DOHH2 (cell line): ENCODE measurements at regions not wholly inside any gene's neighbourhood (a gene's known extent, or its start where the extent isn't known, plus 50 kb on each side); places are given as distances from the start of the nearest gene placed in this dataset.
"Not testable (repeated sequence)": the region's sequence is repeated elsewhere in the genome, so short reads cannot be mapped to it uniquely, and the experiment has no call there.

Source experiments
- H3F3A ChIP-seq: fragments of 200-600 bp; sonication (generic), shearing (Covaris generic); 2 replicates; pipeline ENCODE4 v1.6.0; 2016; ENCODE audit warnings: antibody characterized with exemption, mild to moderate bottlenecking; ENCODE audit not compliant: control insufficient read depth, insufficient read depth
- H3K27ac ChIP-seq: fragments of 200-600 bp; sonication (generic); 2 replicates; pipeline ENCODE4 v1.5.1; 2014; ENCODE audit warnings: low read depth, mild to moderate bottlenecking, low read length, moderate library complexity
- H3K27me3 ChIP-seq: fragments of 200-600 bp; sonication (generic); 2 replicates; pipeline ENCODE4 v1.6.1; 2014; ENCODE audit warnings: mild to moderate bottlenecking, low read length, mixed read lengths; ENCODE audit not compliant: control insufficient read depth
- H3K36me3 ChIP-seq: fragments of 200-600 bp; sonication (generic); 2 replicates; pipeline ENCODE4 v1.6.1; 2014; ENCODE audit warnings: mild to moderate bottlenecking, low read length, moderate library complexity, mixed read lengths; ENCODE audit not compliant: control insufficient read depth
- H3K4me1 ChIP-seq: fragments of 200-600 bp; sonication (generic); 2 replicates; pipeline ENCODE4 v1.6.1; 2014; ENCODE audit warnings: mild to moderate bottlenecking, low read length, mixed read lengths; ENCODE audit not compliant: control insufficient read depth
- H3K4me2 ChIP-seq: fragments of 200-600 bp; sonication (generic); 2 replicates; pipeline ENCODE4 v1.6.0; 2014; ENCODE audit warnings: mild to moderate bottlenecking, low read length, moderate library complexity
- H3K4me3 ChIP-seq: fragments of 200-600 bp; sonication (generic); 2 replicates; pipeline ENCODE4 v1.5.1; 2014; ENCODE audit warnings: mild to moderate bottlenecking, low read length, mixed read lengths
- H3K79me2 ChIP-seq: fragments of 200-600 bp; sonication (generic); 2 replicates; pipeline ENCODE4 v1.6.1; 2014; ENCODE audit warnings: mild to moderate bottlenecking, low read length, mixed read lengths; ENCODE audit not compliant: control insufficient read depth
- H3K9me2 ChIP-seq: fragments of 200-600 bp; sonication (generic); replicated peaks from 2 replicates; pipeline ENCODE4 v1.6.1; 2014; ENCODE audit warnings: mild to moderate bottlenecking, low read length, mixed read lengths; ENCODE audit not compliant: control insufficient read depth
- H3K9me3 ChIP-seq: fragments of 200-600 bp; sonication (generic); 2 replicates; pipeline ENCODE4 v1.6.1; 2014; ENCODE audit warnings: antibody characterized with exemption, low read length, mixed read lengths; ENCODE audit not compliant: control insufficient read depth, insufficient read depth
- H4K20me1 ChIP-seq: fragments of 200-600 bp; sonication (generic); 2 replicates; pipeline ENCODE4 v1.6.0; 2014; ENCODE audit warnings: low read depth, mild to moderate bottlenecking, antibody characterized with exemption, low read length, moderate library complexity; ENCODE audit not compliant: control insufficient read depth, insufficient read depth
- EZH2phosphoT487 ChIP-seq: fragments of 200-600 bp; sonication (generic); IDR thresholded peaks from 2 replicates; pipeline ENCODE4 v1.6.1; 2017; ENCODE audit warnings: borderline replicate concordance, mild to moderate bottlenecking, antibody characterized with exemption, low read length, moderate library complexity, mixed read lengths
- TF ChIP-seq, protein P1 (sequence below): fragments of 200-600 bp; sonication (generic); IDR thresholded peaks from one replicate; pipeline ENCODE4 v1.5.1; 2014; ENCODE audit warnings: antibody characterized with exemption, mild to moderate bottlenecking, low read depth, low read length; ENCODE audit not compliant: poor library complexity, severe bottlenecking

DNA sequence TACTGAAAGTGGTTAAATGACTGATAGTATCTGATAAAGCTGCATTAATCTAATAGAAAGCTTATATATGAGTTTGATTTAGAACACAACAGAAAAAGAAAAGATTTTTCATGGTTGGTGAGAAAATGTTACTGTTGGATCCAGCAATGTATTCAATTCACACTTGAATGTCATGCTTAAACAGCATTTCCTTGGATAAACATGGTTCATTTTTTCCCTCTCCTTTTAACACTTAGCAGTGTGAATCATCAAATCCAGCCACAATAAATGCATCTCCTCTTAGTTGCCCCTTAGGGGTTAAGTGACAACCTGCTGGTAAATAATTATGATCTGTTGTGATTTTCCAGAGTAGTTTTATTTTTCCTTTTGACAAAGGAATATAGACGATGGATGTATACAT, 74.9 kb upstream of the GRIP1 start:
- Histone ChIP-seq H3K4me1 (peaks cover 8% of the 10 kb centered on the region), H3K9me3 (no peaks in the 10 kb centered on the region), H3K79me2 (no peaks in the 10 kb centered on the region), H3K9me2 (no peaks in the 10 kb centered on the region), H3F3A (no peaks in the 10 kb centered on the region), H3K27ac (no peak overlapping the region), H3K27me3 (no peaks in the 10 kb centered on the region), H3K4me3 (no peak overlapping the region), H3K36me3 (no peaks in the 10 kb centered on the region), H3K4me2 (no peak overlapping the region), H4K20me1 (no peaks in the 10 kb centered on the region)
- TF ChIP-seq, protein P1, sequence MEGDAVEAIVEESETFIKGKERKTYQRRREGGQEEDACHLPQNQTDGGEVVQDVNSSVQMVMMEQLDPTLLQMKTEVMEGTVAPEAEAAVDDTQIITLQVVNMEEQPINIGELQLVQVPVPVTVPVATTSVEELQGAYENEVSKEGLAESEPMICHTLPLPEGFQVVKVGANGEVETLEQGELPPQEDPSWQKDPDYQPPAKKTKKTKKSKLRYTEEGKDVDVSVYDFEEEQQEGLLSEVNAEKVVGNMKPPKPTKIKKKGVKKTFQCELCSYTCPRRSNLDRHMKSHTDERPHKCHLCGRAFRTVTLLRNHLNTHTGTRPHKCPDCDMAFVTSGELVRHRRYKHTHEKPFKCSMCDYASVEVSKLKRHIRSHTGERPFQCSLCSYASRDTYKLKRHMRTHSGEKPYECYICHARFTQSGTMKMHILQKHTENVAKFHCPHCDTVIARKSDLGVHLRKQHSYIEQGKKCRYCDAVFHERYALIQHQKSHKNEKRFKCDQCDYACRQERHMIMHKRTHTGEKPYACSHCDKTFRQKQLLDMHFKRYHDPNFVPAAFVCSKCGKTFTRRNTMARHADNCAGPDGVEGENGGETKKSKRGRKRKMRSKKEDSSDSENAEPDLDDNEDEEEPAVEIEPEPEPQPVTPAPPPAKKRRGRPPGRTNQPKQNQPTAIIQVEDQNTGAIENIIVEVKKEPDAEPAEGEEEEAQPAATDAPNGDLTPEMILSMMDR: no peak

DNA sequence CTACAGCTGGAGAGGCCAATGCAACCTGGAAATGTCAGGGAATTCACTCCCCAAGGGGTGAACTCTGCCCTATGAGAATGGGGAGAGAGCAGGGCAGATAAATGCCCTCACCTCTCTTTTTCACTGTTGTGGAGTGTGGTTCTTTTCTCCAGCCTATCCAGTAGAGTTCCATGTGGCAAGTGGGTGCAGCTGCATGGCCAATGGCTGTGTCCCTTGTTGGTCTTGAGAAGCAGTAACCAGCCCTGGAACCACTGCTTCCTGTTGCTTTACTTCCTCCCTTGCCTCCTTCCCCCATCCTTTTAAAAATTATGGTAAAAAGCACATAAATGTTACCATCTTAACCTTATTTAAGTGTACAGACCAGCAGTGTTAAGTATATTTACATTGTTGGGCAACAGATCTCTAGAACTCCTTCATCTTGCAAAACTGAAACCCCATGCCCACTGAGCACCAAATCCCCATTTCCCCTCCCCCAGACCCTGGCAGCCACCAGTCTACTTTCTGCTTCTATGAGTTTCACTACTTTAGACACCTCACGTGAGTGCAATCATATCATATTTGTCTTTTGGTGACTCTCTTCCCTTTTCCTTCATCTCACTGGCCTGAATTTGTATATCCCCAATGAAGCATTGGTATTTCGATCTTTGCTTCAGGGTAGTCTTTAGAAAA, 77.0 kb upstream of the GRIP1 start:
- Histone ChIP-seq H4K20me1 (no peaks in the 10 kb centered on the region), H3K4me1 (peaks cover 8% of the 10 kb centered on the region), H3K27ac (no peak overlapping the region), H3K9me2 (no peaks in the 10 kb centered on the region), H3K79me2 (no peaks in the 10 kb centered on the region), H3F3A (no peaks in the 10 kb centered on the region), H3K4me3 (no peak overlapping the region), H3K27me3 (no peaks in the 10 kb centered on the region), H3K4me2 (no peak overlapping the region), H3K9me3 (no peaks in the 10 kb centered on the region), H3K36me3 (no peaks in the 10 kb centered on the region)
- TF ChIP-seq, protein P1: no peak
- TF ChIP-seq EZH2phosphoT487: no peak

DNA sequence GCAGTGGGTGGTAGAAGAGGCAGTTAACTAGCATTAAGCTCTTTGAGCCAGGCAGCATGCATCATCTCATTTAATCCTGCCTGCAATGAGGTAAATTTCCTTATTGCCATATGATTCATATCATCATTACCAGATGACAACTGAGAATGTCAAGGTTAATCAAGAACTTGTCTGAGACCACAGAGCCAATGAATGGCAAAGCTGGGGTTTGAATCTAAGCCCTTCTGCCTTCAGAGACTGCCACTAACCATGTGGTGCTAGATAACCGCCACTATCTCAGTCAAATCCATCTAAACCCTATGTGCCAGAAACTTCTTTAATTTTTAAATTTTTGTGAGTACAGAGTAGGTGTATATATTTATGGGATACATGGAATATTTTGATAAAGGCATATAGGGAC, 77.8 kb upstream of the GRIP1 start:
- no peaks in the 10 kb centered on the region for H3K79me2 ChIP-seq
- TF ChIP-seq EZH2phosphoT487: no peak
- TF ChIP-seq, protein P1: no peak
- H4K20me1 ChIP-seq: no peaks in the 10 kb centered on the region
- no peak overlapping the region for H3K4me2 ChIP-seq
- H3K27ac ChIP-seq: no peak overlapping the region
- H3K4me1 ChIP-seq: peaks cover 8% of the 10 kb centered on the region
- no peaks in the 10 kb centered on the region for H3K9me3 ChIP-seq
- no peak overlapping the region for H3K4me3 ChIP-seq
- H3K27me3 ChIP-seq: no peaks in the 10 kb centered on the region
- no peaks in the 10 kb centered on the region for H3K9me2 ChIP-seq
- no peaks in the 10 kb centered on the region for H3K36me3 ChIP-seq
- no peaks in the 10 kb centered on the region for H3F3A ChIP-seq

DNA sequence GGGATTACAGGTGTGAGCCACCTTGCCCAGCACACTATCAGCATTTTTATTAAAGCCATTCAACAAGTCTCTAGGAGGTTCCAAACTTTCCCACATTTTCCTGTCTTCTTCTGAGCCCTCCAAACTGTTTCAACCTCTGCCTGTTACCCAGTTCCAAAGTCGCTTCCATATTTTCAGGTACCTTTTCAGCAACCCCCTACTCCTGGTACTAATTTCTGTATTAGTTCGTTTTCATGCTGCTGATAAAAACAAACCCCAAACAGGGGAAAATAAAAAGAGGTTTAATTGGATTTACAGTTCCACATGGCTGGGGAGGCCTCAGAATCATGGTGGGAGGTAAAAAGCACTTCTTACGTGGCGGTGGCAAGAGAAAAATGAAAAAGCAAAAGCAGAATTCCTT, 81.2 kb upstream of the GRIP1 start:
- not testable (repeated sequence) for H3K9me3 ChIP-seq, H3K9me2 ChIP-seq, H3K4me1 ChIP-seq, H3K79me2 ChIP-seq, H3K4me2 ChIP-seq, H3K4me3 ChIP-seq, H3K27me3 ChIP-seq, H3K27ac ChIP-seq, H4K20me1 ChIP-seq, H3K36me3 ChIP-seq, H3F3A ChIP-seq
